GM23338 (cell line): ENCODE measurements at regions not wholly inside any gene's neighbourhood (a gene's known extent, or its start where the extent isn't known, plus 50 kb on each side); places are given as distances from the start of the nearest gene placed in this dataset.

Experiments used
- EZH2 ChIP-seq: fragments of 200-600 bp; sonication (generic); IDR thresholded peaks from one replicate; pipeline ENCODE4 v1.8.0; 2017; ENCODE audit warnings: antibody characterized with exemption, mild to moderate bottlenecking, low read depth; ENCODE audit not compliant: unreplicated experiment
- EZH2phosphoT487 ChIP-seq: fragments of 200-600 bp; sonication (generic); IDR thresholded peaks from one replicate; pipeline ENCODE4 v1.8.1; 2018; ENCODE audit warnings: antibody characterized with exemption; ENCODE audit not compliant: unreplicated experiment
- JUNB ChIP-seq: IDR thresholded peaks from one replicate; pipeline ENCODE4 v1.6.1; 2016; ENCODE audit warnings: antibody characterized with exemption; ENCODE audit not compliant: unreplicated experiment
- TF ChIP-seq, protein P1 (sequence below), 2 experiments: fragments of 200-600 bp in 1 of 2; sonication (generic) in 1 of 2; conservative IDR thresholded peaks; 2 replicates each; pipeline versions ENCODE4 v1.5.1 to v1.6.1; 2016 to 2017; ENCODE audit warnings: antibody characterized with exemption in 2 of 2, low read depth in 2 of 2, mild to moderate bottlenecking in 2 of 2, moderate library complexity in 1 of 2

DNA sequence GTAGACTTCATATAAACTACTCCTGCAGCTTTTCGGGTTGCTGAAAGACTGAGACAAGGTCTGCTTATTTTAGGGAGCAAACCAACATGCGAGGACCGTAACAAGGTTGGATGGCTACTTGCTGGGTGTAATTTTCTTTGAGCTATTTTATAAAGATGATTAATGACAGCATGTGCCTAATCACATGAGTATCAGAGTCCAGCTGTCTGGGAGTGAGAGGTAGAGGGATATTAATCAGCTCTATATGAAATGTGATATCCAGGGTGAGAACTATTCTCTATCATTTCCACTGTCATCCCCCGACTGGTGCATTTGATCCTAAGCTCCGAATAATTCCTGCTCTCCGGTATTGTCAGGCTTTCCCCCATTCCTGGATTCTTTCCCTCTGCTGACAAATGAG lies 193.8 kb upstream of the HMHB1 start:
- TF ChIP-seq, protein P1, sequence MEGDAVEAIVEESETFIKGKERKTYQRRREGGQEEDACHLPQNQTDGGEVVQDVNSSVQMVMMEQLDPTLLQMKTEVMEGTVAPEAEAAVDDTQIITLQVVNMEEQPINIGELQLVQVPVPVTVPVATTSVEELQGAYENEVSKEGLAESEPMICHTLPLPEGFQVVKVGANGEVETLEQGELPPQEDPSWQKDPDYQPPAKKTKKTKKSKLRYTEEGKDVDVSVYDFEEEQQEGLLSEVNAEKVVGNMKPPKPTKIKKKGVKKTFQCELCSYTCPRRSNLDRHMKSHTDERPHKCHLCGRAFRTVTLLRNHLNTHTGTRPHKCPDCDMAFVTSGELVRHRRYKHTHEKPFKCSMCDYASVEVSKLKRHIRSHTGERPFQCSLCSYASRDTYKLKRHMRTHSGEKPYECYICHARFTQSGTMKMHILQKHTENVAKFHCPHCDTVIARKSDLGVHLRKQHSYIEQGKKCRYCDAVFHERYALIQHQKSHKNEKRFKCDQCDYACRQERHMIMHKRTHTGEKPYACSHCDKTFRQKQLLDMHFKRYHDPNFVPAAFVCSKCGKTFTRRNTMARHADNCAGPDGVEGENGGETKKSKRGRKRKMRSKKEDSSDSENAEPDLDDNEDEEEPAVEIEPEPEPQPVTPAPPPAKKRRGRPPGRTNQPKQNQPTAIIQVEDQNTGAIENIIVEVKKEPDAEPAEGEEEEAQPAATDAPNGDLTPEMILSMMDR (conservative IDR thresholded peaks at IDR 0.05; ENCODE audit: low read depth in 2 of 2) = no peak
- no peak for TF ChIP-seq JUNB
- no peak for TF ChIP-seq EZH2phosphoT487
- no peak for TF ChIP-seq EZH2
